ENCODE measurements at regions not wholly inside any gene's neighbourhood (a gene's known extent, or its start where the extent isn't known, plus 50 kb on each side); places are given as distances from the start of the nearest gene placed in this dataset.

DNA sequence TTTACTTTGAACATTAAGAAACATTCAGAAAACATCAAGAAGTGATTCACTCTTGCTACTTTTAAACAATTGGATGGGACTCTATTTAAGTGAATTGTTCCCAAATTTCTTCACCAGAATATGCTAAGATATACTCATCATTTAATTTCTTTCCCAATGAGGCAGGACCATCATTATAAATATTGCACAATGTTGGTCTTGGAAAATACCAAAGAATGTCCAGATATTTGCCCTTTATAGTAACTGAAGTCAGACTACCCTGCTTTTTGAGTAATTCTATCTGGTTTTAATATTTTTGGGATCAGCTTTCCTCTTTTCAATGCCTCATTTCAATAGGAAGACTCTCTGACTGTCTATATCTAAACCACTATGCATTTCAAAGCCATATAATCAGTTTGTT, 129.4 kb upstream of the TENM3 start:
- DNase-seq (ENCODE audit: low spot score in 2 of 2), result no peak
- Histone ChIP-seq H3K9me3 (no peaks in the 10 kb centered on the region), H3K4me1 (no peaks in the 10 kb centered on the region), H3K36me3 (no peaks in the 10 kb centered on the region), H3K4me3 (no peak overlapping the region), H3K27me3 (no peaks in the 10 kb centered on the region), H3K27ac (no peak overlapping the region)
- TF ChIP-seq POLR2AphosphoS5 (IDR thresholded peaks at IDR 0.05), result no peak
- TF ChIP-seq, protein P1, sequence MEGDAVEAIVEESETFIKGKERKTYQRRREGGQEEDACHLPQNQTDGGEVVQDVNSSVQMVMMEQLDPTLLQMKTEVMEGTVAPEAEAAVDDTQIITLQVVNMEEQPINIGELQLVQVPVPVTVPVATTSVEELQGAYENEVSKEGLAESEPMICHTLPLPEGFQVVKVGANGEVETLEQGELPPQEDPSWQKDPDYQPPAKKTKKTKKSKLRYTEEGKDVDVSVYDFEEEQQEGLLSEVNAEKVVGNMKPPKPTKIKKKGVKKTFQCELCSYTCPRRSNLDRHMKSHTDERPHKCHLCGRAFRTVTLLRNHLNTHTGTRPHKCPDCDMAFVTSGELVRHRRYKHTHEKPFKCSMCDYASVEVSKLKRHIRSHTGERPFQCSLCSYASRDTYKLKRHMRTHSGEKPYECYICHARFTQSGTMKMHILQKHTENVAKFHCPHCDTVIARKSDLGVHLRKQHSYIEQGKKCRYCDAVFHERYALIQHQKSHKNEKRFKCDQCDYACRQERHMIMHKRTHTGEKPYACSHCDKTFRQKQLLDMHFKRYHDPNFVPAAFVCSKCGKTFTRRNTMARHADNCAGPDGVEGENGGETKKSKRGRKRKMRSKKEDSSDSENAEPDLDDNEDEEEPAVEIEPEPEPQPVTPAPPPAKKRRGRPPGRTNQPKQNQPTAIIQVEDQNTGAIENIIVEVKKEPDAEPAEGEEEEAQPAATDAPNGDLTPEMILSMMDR (IDR thresholded peaks at IDR 0.05), result no peak
- TF ChIP-seq EP300 (IDR thresholded peaks at IDR 0.05), result no peak
- TF ChIP-seq POLR2A (IDR thresholded peaks at IDR 0.05), result no peak

DNA sequence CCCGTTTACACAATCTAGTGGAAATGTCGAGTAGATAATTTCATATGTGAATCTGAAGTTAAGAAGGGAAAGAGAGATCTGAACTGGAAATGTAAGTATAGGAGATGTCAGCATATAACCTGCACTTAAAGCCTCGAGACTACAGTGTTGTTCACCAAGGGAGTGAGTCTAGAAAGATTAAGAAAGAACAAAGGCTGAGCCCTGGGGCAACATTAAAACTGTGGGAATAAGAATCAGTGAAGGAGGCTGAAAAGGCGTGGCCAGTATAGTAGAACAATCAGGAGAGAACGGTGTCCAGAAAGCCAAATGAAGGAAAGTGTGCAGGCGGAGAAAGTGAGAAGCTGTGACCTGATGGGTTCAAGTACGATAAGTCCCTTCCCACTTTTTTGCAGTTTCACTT, 118.8 kb upstream of the TENM3 start:
- no peaks in the 10 kb centered on the region for H3K27me3 ChIP-seq
- WGBS, result 80% methylated on average over 7 of the region's 7 CpGs
- H3K4me1 ChIP-seq, result no peaks in the 10 kb centered on the region
- DNase-seq (ENCODE audit: low spot score in 2 of 2), result no peak
- H3K27ac ChIP-seq, result no peak overlapping the region
- H3K9me3 ChIP-seq, result peaks cover 6% of the 10 kb centered on the region
- TF ChIP-seq EP300 (IDR thresholded peaks at IDR 0.05), result no peak
- TF ChIP-seq POLR2AphosphoS5 (IDR thresholded peaks at IDR 0.05), result no peak
- TF ChIP-seq, protein P1 (IDR thresholded peaks at IDR 0.05), result no peak
- TF ChIP-seq POLR2A (IDR thresholded peaks at IDR 0.05), result no peak
- no peaks in the 10 kb centered on the region for H3K36me3 ChIP-seq
- no peak overlapping the region for H3K4me3 ChIP-seq

DNA sequence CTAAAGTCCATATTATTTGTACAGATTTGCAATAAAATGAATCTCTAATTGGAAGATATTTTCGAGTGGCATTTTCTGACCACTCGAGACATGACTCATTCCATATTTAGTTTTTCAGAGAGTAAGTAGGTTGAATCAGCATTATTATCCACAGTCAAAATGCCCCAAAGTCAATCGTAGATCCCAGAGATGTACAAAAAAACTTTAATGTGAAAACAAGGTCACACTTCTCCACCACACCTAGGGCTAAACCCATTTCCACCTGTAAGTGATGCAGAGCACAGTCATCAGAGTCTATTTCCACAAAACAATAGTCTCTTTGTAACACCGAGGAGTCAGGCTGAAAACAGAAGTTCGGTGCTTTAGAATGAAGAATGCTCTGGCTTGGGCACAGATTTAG, 117.1 kb upstream of the TENM3 start:
- no peak for DNase-seq (ENCODE audit: low spot score in 2 of 2)
- H3K36me3 ChIP-seq, result no peaks in the 10 kb centered on the region
- H3K9me3 ChIP-seq, result peaks cover 6% of the 10 kb centered on the region
- H3K27me3 ChIP-seq, result no peaks in the 10 kb centered on the region
- H3K4me1 ChIP-seq, result no peaks in the 10 kb centered on the region
- H3K27ac ChIP-seq, result no peak overlapping the region
- no peak for TF ChIP-seq POLR2A (IDR thresholded peaks at IDR 0.05)
- TF ChIP-seq, protein P1 (IDR thresholded peaks at IDR 0.05), result no peak
- no peak for TF ChIP-seq EP300 (IDR thresholded peaks at IDR 0.05)
- TF ChIP-seq POLR2AphosphoS5 (IDR thresholded peaks at IDR 0.05), result no peak
- WGBS, result 76% methylated on average over 5 of the region's 5 CpGs
- H3K4me3 ChIP-seq, result no peak overlapping the region

DNA sequence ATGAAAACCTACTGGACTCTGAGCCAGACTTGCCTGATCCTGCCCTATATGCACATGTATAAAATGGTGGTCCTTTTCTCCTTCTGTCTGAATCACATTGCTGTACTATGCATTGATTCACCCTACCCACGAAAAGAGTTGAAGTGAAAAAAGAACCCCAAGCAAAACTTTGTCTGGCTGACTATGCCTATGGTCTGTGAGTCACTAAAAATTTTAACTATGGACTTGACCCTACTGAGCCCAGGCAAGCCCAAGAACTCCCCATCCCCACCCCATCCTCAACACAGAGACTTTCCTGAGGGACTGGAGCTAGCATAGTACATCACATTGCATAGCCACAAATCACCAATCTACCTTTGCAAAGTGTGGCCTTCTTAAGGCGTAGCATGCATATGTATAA, 116.6 kb upstream of the TENM3 start:
- no peak for DNase-seq (ENCODE audit: low spot score in 2 of 2)
- 76% methylated on average over 2 of the region's 2 CpGs for WGBS

DNA sequence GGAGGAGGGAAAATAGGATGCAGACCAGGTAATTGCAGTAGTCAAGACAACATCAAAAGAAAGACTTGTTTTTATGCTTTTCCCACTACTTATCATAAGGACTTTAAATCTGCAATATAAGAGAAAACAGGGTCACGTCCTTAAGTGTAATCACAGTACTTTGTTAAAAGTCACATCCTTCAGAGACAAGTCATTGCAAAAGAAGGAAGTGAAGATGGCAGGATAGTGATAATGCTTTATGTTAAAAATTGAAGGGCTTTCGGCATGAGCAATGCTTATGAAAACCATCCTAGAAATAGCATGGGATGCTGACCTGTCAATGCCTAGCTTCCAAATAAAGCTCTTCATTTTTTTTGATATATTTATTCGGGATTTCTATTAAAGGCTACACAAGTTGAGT, 110.2 kb upstream of the TENM3 start:
- TF ChIP-seq POLR2AphosphoS5 (IDR thresholded peaks at IDR 0.05), result no peak
- no peak for TF ChIP-seq EP300 (IDR thresholded peaks at IDR 0.05)
- no peak for TF ChIP-seq POLR2A (IDR thresholded peaks at IDR 0.05)
- TF ChIP-seq, protein P1 (IDR thresholded peaks at IDR 0.05), result no peak
- WGBS, result 85% methylated on average over 3 of the region's 3 CpGs
- Histone ChIP-seq H3K9me3 (no peaks in the 10 kb centered on the region), H3K27me3 (peaks cover 3% of the 10 kb centered on the region), H3K4me1 (no peaks in the 10 kb centered on the region), H3K27ac (no peak overlapping the region), H3K4me3 (no peak overlapping the region), H3K36me3 (no peaks in the 10 kb centered on the region)
- DNase-seq (ENCODE audit: low spot score in 2 of 2), result no peak

More for the DNA sequence above, 116.6 kb upstream of the TENM3 start:
- Histone ChIP-seq H3K4me1 (no peaks in the 10 kb centered on the region), H3K36me3 (no peaks in the 10 kb centered on the region), H3K27me3 (no peaks in the 10 kb centered on the region), H3K4me3 (no peak overlapping the region), H3K27ac (no peak overlapping the region), H3K9me3 (peaks cover 6% of the 10 kb centered on the region)
- TF ChIP-seq POLR2A (IDR thresholded peaks at IDR 0.05) (no peak), EP300 (IDR thresholded peaks at IDR 0.05) (no peak), POLR2AphosphoS5 (IDR thresholded peaks at IDR 0.05) (no peak)
- TF ChIP-seq, protein P1 (IDR thresholded peaks at IDR 0.05), result no peak
